Hematopoietic multipotent progenitor cell treated with erythropoietin and hydrocortisone succinate and interleukin-3 and kit ligand, for 17 days (in vitro differentiated cells): ENCODE measurements at regions not wholly inside any gene's neighbourhood (a gene's known extent, or its start where the extent isn't known, plus 50 kb on each side); places are given as distances from the start of the nearest gene placed in this dataset.
"Not testable (repeated sequence)": the region's sequence is repeated elsewhere in the genome, so short reads cannot be mapped to it uniquely, and the experiment has no call there.

ENCODE experiments used
- DNase-seq: peaks from one replicate; pipeline ENCODE4 v3.0.0-alpha.2; 2015; ENCODE audit warnings: low spot score

DNA sequence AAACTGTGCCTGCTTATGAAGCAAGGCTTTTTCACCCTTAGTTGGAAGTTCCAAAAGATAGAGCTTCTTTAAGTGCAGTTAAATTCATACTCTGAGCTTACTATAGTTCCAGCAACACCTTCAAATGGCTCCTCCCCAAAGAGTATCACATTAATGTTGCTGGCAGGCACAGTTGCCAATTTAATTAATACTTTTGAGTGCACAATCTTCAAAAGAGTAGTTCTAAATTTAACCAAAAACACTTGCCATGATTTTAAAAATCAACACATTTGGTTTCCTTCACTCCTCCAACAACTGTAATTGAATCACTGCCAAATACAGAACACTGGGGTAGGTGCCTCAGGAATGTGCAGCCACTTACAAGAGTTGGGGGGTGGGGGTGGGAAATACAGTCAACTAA lies 150.6 kb upstream of the UBE2E3 start:
- DNase-seq: no peak

DNA sequence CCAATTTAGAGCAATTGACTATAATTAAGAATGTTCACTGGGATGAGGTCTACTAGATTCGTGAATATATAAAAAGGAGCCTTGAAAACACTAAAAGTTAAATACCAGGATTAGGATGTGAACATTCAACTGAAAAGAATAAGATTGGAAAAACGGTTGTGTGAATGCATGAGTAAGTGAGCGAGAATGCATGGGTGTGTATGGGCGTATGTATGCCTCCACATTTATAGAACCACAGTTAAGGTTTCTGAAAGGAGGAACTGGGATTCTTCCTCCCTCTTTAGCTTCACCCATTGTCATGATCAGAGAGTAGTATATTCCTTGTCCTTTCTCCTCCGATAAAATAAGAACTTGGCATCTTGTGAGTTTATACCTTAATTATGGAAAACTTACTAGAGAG lies 151.1 kb upstream of the UBE2E3 start:
- DNase-seq: no peak

DNA sequence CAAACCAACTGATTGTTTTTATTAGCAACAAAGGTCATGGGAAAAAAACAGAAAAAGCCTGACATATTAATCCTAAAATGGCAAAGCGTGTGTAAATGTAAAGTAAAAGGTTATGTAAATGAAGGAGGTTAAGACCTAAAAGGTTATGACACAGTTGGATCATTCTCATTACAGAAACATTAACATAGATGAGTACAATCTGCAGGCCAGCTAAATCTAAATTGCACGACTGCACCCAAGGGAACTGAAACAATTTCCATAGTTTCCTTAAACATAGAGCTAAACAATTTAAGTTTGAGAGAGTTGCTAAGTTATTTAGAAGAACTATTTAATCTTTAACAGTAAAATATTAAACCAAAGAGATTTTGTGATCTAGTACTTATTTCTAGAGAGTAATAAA lies 151.6 kb upstream of the UBE2E3 start:
- DNase-seq: no peak

DNA sequence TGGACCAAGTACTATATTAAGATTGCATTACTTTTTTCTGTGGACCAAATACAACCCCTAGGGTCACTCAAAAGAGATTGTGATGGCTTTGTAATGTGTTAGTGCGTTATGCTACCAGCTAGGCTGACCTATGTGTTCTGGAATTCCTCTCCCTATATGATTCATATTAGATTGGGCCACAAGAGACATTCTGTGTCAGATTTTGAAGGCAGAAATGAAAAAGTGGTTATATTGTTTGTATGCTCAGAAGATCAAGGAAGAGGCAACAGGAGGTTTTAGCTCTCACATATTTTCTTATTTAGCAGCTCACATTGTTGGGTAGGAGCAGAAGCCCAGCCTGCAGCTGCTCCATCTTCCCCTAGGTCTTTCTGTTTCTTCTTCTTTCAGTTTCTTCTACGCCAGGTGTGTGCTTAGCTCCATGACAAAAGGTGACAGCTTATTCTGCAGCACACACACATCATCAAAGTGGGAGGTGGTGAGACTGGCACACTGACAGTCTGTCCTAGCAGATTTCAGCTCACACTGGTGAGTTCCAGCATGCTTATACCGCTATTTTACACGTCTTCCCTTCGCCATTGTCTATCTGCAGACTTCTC lies 156.8 kb upstream of the UBE2E3 start:
- DNase-seq: no peak

DNA sequence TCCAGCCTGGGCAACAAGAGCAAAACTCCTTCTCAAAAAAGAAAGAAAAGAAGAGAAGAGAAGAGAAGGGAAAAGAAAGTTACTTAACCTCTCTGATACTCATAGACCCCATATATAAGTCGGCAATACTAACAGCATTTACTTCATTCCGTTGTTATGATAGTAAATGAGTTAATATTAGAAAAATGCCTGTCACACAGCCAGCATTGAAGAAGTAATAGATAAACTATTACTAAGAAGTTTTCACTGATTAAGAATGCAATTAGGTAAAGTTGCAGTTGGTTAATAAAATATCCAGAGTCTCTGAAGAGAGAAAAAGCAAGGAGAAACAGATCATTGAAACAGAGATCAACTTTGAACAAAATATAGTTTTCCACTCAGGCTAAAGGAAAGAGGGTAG lies 161.3 kb upstream of the UBE2E3 start:
- DNase-seq: no peak

DNA sequence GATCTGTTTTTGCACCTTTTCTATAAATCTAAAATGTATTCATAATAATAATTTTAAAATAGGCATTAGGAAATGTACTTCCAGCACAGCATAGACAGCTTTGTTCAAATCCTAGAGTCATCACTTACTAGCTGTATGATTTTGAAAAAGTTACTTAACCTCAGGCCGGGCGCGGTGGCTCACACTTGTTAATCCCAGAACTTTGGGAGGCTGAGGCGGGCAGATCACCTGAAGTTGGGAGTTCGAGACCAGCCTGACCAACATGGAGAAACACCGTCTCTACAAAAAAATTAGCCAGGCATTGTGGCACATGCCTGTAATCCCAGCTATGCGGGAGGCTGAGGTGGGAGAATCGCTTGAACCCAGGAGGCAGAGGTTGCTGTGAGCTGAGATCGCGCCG lies 161.7 kb upstream of the UBE2E3 start:
- not testable (repeated sequence) for DNase-seq

DNA sequence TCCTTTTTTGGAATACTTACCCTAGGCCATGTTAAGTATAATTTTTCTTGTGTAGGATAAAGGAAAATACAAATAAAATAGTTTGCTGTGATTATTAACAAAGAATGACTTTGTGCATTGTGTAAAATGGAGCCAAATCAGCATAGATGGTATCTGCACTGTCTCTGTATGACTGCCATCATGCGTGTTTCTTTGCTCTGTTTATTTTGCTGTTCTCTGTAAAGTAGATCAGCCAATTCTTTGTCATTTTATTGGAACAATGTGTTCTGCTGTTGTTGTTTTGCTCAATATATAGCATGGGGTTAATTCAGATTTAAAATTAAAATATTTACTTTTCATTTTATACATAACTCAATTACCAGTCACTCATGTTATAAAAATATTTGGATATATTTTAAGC lies 181.3 kb upstream of the UBE2E3 start:
- DNase-seq: no peak

DNA sequence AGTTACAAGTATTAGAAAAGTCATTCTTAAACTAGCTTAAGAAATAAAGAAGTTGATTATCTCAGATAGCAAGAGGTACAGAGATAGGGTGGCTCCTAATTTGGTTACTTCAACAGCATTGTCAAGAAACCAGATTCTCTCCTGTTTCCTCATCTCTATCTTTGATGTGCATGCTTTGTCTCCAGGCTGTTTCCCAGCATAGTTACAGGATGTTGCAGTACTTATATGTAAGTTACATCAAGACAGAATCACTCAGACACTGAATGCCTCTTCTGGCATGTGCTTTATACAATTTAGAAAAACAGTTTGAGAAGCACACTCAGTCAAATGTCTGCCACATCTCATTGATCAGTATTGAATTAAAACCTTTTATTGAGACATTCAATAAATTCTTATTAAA lies 189.5 kb upstream of the UBE2E3 start:
- DNase-seq: no peak

DNA sequence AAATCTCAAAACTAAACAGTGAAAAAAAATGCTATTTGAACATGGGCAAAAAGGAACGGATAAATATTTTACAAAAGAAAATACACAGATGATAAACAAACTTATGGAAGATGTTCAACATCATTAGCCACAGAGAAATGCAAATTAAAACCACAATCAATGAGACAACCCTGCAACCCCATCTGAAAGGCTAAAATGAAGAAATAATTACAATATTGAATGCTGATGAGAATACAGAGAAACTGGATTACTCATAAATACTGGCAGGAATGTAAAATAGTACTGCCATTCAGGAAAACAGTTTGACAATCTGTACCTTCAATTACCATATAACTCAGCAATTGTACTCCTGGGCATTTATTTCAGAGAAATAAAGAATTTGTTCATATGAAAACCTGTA lies 193.1 kb upstream of the UBE2E3 start:
- no peak for DNase-seq

DNA sequence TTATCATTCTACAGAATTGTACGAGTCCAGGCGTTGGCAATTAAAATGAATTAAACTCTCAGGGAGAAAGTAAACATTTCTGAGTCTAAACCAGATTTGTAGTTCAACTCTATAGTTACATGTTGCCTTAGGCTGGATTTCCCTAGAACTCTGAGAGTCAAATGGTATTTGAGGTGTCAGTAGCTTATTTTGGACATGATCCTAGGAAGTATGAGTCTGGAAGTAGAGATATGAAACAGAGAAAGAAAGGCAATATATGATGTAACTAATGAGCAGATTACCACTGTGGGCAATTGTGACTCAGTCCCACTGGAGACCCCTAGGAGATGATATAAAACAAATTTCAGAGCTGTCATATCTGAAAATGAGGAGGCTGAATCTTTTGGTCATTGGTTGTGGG lies 199.1 kb upstream of the UBE2E3 start:
- DNase-seq: no peak

DNA sequence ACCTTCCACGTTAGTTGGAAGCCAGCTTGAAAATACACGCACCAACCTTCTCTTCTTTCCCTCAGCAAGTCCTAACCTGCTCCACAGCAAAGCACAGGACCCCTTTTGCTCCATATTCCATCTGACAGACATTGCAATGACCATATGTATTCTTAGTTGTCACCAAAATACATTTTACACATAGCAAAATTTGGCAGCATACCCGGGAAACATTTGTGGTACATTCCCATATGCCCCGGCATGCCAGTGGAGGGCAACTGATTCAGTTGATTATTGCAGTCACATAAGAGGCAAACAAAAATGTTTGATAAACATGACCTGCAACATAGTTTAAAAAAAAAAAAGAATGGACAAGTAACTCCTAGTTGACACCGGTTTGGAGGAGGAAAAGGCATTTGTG lies 202.1 kb upstream of the UBE2E3 start:
- DNase-seq: no peak

DNA sequence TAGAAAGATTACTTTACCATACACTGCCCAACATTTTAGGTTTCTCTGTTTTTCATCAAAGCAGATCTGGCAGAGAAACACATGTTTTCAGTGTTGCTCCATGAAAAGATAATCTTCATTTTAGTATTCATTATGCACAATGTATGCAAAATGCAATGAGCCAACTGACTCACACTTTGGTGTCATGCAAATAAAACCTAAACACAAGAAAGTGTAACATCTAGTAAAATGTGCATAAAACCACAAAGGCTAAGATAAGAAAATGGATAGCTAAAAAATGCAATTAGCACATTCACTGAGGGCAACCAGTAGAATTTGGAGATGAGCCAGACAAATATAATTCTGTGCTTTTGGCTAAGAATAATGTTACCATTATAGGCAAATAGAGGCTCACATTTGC lies 203.5 kb upstream of the UBE2E3 start:
- DNase-seq: no peak

DNA sequence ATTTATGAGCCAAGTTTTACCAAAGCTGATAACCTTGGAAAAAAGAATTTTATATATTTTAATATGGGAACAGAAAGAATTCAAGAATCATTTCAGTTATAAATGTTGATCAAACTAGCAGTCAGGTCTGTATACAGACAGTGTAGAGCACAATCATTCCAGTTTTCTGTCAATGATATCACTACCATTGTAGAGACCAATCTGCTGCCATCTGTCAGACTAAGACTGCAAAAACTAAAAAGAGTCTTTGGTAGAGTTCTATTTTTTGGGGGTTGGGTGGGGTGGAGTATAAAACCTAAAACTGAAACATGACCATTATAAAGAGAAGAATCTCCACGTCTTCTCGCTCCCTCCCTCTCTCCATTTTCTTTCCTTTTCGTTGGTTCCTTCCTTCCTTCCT lies 204.7 kb upstream of the UBE2E3 start:
- no peak for DNase-seq

DNA sequence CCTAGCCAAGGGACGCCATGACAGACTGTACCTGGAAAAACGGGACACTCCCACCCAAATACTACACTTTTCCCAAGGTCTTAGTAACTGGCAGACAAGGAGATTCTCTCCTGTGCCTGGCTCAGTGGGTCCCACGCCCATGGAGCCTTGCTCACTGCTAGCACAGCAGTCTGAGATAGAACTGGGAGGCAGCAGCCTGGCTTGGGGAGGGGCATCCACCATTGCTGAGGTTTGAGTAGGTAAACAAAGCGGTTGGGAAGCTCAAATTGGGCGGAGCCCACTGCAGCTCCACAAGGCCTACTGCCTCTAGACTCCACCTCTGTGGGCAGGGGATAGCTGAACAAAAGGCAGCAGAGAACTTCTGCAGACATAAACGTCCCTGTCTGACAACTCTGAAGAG lies 215.1 kb upstream of the UBE2E3 start:
- not testable (repeated sequence) for DNase-seq

DNA sequence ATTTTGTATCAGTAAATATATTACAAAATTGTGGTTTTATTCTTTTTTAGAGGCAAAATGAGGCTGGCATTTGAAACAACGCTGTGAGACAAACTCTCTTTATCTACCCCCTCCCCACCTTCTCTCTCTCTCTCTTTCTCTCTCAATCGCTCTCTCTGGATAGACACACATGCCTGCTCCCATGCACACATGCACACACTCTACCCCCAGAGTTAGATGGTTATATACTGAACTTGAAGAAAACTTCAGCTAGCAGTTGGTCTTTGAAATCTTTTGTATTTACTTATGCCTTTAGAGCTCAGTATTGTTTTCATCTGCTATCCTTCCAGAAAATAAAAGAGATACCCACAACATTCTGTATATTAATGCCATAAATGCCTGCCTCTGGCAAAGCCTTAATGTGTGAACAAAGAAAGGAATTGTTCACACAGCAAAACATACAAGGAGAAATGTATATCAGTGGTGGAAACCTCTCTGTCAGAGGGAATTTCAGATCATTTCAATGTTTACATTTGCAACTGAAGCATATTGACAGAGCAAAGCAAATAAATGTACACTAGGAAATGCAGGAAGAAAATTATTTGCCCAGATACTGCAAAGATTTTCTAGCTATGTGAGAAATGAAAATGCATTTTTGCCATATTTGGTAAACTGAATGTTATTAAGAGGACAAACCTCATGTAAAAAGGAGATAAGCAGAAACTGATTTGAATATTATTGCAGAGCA lies 217.0 kb upstream of the UBE2E3 start:
- no peak for DNase-seq

DNA sequence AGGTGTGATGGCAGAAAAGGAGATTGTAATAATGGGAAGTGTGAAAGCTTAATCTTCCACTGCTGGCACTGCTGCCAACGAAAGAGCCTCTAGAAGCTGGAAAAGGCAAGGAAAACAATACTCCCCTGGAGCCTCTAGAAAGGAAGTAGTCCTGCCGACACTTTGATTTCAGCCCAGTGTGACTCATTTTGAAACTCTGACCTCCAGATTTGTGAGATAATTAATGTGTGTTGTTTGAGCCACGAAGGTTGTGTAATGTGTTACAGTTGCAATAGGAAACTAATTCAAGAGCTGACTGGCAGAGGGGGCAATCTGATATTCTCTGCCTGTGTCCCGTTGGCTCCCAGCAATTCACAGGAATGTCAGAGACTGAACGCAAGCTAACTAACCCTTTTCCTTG lies 219.2 kb upstream of the UBE2E3 start:
- DNase-seq: no peak

DNA sequence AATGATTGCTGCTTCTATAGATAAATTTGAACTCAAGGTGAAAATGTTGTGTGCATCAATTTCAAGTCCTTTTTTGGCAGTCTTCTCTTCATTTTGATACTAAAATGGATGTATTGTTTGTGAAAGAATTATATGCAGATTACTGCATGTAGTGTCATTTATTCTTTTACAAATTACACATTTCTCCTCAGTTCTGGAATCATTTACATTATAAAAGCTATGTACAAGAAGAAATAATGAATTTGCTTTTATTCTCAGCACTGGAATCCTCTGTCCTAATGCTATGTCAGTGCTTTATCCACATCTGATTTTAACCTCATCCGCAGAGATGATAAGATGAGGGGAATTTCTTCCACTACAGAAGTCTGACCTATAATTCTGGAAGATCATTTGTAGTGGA lies 220.8 kb upstream of the UBE2E3 start:
- no peak for DNase-seq

DNA sequence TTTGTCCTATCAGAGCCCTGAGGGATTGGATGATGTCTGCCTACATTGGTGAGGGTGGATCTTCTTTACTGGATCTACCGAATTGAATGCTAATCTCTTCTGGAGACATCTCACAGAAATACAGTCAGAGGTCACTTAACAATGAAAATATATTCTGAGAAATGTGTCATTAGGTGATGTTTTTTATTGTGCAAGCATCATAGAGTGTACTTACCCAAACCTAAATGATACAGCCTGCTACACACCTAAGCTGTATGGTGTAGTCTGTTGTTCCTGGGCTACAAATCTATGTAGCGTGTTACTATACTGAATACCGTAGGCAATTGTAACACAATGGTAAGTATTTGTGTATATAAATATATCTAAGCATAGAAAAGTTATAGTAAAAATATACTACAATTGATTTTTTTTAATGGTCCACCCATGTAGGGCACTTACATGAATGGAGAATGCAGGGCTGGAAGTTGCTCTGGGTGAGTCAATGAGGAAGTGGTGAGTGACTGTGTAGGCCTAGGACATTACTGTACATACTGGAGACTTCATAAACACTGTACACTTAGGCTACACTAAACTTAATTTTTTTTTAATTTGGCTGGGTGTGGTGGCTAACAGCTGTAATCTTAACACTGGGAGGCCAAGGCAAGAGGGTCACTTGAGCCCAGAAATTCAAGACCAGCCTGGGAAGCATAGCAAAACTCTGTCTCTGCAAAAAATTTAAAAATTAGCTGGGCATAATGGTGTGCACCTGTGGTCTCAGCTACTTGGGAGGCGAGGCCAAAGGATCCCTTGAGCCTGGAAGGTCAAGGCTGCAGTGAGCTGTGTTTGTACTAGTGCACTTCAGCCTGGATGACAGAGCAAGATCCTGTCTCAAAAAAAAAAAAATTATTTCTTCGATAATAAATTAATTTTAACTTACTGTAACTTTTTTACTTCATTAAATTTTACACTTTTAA lies 226.3 kb upstream of the UBE2E3 start:
- DNase-seq: no peak

DNA sequence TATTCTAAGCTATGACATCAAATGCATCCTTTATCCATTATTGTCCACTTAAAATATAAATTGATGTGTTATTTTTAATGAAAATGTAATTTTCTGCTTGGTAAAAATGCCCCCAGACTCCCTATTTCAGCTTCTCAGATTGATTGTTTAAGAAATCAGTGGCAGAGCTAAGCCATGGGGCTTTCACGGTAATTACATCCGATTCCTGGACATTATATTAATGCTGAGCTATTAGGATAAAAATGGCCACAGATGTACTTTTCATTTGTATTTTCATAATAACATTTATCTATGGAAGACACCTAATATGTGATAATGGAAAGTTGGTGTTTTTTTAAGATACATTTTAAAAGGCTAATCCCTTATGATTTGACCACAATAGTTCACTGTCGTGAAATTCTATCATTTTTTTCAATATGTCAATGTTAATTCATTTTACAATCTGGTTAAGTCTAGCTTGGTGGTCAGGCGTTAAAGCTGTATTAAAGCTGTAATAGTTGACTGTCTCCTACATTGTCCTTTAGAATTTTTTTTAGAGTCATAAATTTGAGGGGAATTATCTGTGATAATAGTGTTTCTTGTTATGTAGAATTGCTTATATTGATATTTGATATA lies 229.0 kb upstream of the UBE2E3 start:
- DNase-seq: no peak

DNA sequence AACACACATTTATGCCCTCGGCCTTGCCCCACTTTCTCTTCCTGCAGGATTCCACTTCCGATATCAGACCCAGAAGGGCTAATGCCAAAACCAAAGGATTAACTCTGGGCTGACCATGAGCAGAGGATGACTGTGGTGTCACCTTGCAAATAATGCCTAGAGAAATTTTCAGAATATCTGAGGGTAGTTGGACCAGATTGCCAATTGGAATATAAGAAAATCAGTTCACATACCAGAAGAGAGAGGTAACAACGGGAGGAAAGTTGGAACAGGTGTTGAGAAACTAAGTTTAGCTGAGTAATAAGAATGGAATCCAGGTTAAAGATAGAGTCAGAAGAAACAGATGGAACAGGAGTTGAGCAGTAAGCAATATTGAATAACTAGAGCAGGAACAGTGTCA lies 232.7 kb upstream of the UBE2E3 start:
- DNase-seq: no peak

DNA sequence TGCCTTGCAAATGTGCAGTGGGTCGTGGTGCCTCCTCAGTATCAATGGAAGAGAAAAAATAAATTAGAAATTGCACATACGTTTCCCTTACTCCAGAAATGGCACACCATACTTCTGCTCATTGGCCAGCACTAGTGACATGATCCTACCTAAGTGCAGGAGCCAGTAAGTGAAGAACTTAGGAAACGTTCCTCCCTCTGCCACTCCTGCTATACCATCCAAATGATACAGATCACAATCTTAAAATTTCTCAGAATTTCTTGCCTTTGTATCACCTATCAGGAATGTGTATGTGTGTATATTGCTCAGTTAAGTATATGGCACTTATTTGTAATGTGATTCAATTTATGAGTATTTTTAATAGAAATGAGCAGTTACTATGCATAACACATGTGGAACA lies 237.0 kb upstream of the UBE2E3 start:
- DNase-seq: no peak

DNA sequence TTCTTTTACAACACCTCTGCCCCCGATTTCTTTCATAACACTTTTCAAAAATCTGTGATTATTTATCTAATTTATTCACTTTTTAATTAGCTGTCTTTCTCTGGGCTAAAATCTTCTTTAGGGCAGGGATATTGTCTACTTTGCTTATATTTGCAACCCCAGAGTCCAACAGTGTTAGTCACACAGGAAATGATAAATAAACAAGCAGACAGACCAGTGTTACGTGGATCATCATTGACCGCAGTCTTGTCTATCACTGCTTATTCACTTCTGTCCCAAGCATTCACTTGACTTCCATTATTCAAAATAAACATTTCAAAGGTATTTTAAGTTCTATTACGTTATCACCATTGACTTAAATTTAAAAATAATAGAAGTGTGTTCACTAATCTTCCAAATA lies 237.6 kb upstream of the UBE2E3 start:
- no peak for DNase-seq

DNA sequence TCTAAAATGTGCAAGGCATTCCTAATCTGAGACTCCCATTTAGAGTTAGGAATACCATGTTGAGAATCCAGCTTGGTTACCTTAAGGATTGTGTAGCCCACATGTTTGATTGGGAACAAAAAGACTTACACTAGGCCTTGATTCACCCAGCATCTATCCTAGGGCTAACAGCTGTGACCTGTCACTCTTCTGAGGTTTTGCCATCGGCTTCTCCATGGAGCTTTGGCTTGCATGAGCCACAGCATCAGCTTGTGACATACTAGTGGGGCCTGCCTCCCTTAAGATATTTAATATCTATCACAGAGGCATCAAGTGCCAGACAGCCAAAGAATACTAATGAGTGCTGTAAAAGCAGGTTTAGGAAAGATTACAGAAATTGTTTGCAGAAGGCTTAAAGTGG lies 241.3 kb upstream of the UBE2E3 start:
- DNase-seq: no peak
